ENCODE measurements at regions not wholly inside any gene's neighbourhood (a gene's known extent, or its start where the extent isn't known, plus 50 kb on each side); places are given as distances from the start of the nearest gene placed in this dataset.

DNA sequence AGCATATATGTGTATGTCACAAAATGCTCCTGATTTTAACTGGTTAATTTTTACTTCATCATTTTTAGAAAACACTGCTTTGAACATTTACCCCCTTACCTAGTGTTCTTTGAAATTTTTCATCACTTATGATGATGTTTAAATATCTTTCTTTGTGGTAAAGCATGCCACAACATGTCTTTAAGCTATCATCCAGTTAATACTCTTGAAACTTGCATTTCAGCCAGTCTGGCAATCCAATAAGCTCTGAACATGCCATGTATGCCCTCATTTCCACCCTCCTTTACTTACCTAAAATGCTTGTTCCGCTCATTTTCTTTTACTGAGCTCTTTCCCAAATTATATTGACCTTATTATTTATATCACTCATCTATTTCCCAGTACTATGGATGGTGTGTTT lies 581.2 kb downstream of the RAPGEF2 start:
- TF ChIP-seq, protein P1, sequence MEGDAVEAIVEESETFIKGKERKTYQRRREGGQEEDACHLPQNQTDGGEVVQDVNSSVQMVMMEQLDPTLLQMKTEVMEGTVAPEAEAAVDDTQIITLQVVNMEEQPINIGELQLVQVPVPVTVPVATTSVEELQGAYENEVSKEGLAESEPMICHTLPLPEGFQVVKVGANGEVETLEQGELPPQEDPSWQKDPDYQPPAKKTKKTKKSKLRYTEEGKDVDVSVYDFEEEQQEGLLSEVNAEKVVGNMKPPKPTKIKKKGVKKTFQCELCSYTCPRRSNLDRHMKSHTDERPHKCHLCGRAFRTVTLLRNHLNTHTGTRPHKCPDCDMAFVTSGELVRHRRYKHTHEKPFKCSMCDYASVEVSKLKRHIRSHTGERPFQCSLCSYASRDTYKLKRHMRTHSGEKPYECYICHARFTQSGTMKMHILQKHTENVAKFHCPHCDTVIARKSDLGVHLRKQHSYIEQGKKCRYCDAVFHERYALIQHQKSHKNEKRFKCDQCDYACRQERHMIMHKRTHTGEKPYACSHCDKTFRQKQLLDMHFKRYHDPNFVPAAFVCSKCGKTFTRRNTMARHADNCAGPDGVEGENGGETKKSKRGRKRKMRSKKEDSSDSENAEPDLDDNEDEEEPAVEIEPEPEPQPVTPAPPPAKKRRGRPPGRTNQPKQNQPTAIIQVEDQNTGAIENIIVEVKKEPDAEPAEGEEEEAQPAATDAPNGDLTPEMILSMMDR (IDR thresholded peaks at IDR 0.05; ENCODE audit: low read depth, low read length), result no peak
- no peak for DNase-seq (ENCODE audit: low read depth in 2 of 2)
- H3K4me3 ChIP-seq (replicated peaks in 1 of 2; ENCODE audit: low read depth in 2 of 2, low read length in 2 of 2), result no peak overlapping the region

DNA sequence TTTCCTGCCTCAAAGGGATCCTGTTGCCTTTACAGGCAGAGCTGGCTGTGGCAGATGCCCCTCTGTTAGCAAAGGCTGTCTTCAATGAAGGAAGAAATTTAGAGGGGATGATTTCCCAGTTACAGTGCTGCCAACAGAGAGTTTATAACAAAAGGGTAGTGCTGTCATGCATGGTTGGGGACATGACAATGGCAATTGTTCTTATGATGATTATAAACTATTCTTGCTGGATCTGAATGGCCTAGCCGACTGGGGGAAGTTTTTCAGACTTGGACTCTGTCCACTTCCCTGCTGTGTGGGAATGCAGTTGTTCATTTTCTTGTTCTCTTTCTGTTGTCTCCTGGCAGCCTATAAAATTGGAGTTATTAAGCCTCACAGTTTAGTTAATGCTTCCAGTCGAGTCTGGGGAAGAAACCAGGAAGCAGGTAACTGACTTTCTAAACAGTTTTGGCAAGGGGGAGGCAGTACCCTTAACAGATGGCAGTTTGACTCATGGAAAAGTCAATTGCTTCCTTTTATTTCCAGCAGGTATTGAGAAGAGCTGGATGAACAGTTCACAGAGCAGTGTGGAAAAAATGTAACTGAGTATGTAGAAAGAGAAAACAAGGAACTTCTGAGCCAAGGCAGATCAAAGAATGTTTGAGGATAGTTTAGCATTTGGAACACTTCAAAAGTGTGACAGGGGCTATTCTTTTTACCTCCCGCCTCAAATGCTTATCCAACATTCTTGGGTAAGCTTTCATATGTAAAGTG lies 582.6 kb downstream of the RAPGEF2 start:
- TF ChIP-seq, protein P1 (IDR thresholded peaks at IDR 0.05; ENCODE audit: low read depth, low read length), result no peak
- peak in 1 of 2 donors; percentile 13 for DNase-seq (ENCODE audit: low read depth in 2 of 2)
- H3K4me3 ChIP-seq (replicated peaks in 1 of 2; ENCODE audit: low read depth in 2 of 2, low read length in 2 of 2), result no peak overlapping the region

DNA sequence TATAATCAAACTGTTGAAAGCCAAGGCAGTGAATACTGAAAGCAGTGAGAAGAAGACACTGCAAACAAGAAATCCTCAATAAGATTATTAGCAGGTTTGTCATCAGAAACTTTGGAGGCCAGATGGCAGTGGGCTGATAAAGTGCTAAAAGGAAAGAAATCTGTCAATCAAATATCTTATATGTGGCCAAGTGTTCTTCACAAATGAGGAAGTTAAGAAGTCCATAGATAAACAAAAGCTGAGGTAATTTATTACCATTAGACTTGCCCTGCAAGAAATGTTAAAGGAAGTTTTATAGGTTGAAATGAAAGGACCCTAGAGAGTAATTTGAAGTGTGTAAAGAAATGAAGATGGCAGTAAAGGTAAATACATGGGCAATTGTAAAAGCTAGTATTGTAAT lies 586.6 kb downstream of the RAPGEF2 start:
- H3K4me3 ChIP-seq (replicated peaks in 1 of 2; ENCODE audit: low read depth in 2 of 2, low read length in 2 of 2), result no peak overlapping the region
- no peak for DNase-seq (ENCODE audit: low read depth in 2 of 2)
- TF ChIP-seq, protein P1 (IDR thresholded peaks at IDR 0.05; ENCODE audit: low read depth, low read length), result no peak

DNA sequence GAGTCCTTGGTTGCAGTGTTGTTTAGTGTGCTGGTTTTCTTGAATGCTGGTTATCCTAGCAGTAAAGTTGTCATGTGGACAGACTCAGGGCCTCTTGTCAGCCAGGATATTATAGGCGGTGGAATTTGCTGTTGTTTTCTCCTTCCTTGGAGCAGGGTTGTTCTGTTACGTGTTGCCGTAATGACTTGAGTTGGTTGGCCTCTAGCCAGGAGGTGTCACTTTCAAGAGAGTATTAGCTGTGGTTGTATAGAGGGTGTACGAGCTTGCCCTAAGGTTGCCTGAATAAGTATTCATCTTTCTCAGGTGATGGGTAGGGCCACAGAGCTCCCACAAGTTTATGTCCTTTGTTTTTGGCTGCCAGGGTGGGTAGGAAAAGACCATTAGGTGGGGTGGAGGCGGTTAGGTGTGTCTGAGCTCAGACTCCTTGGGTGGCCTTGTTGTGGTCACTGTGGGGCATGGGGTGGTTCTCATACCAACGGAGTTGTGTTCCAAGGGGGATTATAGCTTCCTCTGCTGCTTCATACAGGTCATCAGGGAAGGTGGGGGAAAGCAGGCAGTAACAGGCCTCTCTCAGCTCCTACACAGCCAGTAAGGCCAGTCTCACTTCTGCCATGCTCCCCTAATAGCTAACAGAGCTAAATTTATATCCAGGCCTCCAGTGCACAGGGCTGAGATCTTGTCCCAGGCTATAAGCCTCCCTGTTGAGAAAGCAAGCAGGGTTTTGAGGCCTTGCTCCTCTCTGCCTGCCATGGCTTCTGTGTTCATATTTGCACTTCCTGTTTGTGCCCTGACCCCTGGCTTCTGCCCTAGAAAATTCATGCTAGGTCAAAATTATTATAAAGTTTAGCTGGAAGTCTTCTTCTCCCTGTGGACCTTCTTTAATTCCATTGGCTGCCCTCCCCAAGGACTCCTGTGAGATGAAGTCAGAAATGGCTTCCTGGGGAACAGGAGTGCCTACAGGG lies 594.7 kb downstream of the RAPGEF2 start:
- H3K4me3 ChIP-seq (replicated peaks in 1 of 2; ENCODE audit: low read depth in 2 of 2, low read length in 2 of 2), result no peak overlapping the region
- DNase-seq (ENCODE audit: low read depth in 2 of 2), result no peak
- TF ChIP-seq, protein P1 (IDR thresholded peaks at IDR 0.05; ENCODE audit: low read depth, low read length), result no peak

DNA sequence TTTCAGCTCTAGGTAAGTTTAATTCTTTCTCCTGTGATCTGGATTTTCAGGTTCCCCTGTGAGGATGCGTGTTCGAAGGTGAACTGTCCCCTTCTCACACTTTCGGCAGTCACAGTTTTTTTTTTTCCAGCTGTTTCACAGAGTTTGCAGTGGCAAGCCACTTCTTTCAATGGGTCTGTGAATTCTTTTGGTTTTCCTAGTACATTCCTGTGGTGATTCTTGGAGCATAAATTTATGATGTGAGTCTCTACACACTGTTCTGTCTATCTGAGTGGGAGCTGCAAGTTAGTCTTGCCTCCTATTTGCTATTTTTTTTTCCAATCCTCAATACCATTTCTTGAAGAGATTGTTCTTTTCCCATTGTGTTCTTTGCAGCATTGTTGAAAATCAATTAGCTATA lies 595.5 kb downstream of the RAPGEF2 start:
- peak in 1 of 2 donors; percentile 16 for DNase-seq (ENCODE audit: low read depth in 2 of 2)

DNA sequence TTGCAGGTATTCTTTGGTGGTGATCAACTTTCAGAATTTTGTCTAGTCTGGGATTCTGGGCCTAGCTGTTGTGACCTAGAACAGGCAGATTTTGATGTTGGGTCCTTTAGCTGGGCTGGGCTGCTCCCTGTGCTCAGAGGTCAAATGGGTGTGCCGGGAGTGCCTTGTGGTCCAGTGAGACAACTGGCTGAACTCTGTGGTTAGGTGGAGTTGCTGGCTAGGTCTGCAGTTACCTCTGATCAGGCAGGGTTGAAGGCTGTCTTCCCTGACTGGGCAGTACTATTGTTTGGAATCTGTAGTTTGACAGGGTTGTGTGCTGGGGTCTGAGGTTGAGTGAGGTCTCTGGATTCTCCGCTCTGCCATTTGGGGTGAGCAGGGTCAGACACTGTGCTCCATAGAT lies 599.3 kb downstream of the RAPGEF2 start:
- DNase-seq (ENCODE audit: low read depth in 2 of 2), result no peak
- no peak overlapping the region for H3K4me3 ChIP-seq (replicated peaks in 1 of 2; ENCODE audit: low read depth in 2 of 2, low read length in 2 of 2)
- TF ChIP-seq, protein P1 (IDR thresholded peaks at IDR 0.05; ENCODE audit: low read depth, low read length), result no peak

More for the DNA sequence above, 595.5 kb downstream of the RAPGEF2 start:
- TF ChIP-seq, protein P1 (IDR thresholded peaks at IDR 0.05; ENCODE audit: low read depth, low read length), result no peak
- H3K4me3 ChIP-seq (replicated peaks in 1 of 2; ENCODE audit: low read depth in 2 of 2, low read length in 2 of 2), result no peak overlapping the region
